ENCODE measurements at regions not wholly inside any gene's neighbourhood (a gene's known extent, or its start where the extent isn't known, plus 50 kb on each side); places are given as distances from the start of the nearest gene placed in this dataset.
"Not testable (repeated sequence)": the region's sequence is repeated elsewhere in the genome, so short reads cannot be mapped to it uniquely, and the experiment has no call there.

DNA sequence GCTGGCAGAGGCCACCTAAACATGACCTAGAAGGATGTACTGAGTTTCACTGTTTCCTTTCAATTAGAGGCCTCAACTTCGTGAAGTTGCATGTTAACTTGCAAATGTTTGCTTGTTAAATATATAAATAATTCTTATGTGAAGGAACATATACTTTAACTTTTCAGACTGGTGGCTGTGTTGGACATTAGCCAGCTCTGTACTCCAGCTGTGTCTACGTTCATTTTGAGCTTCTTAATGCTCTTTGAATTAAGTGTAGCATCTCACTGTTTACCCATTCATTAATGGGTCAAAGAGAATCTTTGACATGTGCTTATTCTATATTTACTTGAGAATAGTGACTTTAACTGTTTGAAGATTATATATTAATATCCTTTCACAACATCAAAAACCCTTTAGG, 823.2 kb upstream of the ID2 start:
- H3K9me3 ChIP-seq (ENCODE audit: control insufficient read depth in 2 of 2, low read length in 2 of 2) = no peaks in the 10 kb centered on the region
- ATAC-seq (ENCODE audit: low read depth in 2 of 2) (no peak), DNase-seq (no peak)
- no peak overlapping the region for H3K4me3 ChIP-seq (ENCODE audit: low read depth, low read length)
- Mint-ChIP-seq H3K4me1 (no peaks in the 10 kb centered on the region), H3K27ac (no peak overlapping the region), H3K36me3 (no peaks in the 10 kb centered on the region), H3K4me3 (no peak overlapping the region), H3K27me3 (no peaks in the 10 kb centered on the region), H3K9me3 (peaks cover 0 to 2% (median 0%) of the 10 kb centered on the region in 7 donors)
- H3K36me3 ChIP-seq (ENCODE audit: control insufficient read depth, insufficient read depth, low read length) = no peaks in the 10 kb centered on the region
- no peak overlapping the region for H3K27ac ChIP-seq (ENCODE audit: insufficient read depth, low read length, poor library complexity, severe bottlenecking)
- no peaks in the 10 kb centered on the region for H3K4me1 ChIP-seq (ENCODE audit: control insufficient read depth, insufficient read depth, low read length, poor library complexity, severe bottlenecking)
- H3K27me3 ChIP-seq (ENCODE audit: control insufficient read depth, insufficient read depth, low read length) = peaks cover 2% of the 10 kb centered on the region

DNA sequence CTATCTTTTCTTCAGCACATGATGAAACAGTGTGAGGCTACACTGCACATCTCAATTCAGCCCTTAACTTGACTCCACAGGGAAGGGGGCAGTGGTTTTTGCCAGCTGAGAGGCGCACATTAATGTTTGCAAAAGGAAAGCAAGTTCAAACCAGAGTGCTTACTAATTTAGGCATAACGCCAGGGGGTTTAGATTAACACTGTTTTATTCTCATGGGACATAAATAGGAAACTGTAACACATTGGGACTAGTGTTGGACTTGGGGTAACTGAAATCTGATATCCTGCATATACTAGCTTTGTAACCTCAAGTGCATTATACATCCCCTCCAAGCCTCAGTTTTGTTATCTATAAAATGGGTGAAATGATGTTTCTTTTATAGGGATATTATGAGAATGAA, 821.2 kb upstream of the ID2 start:
- H3K27me3 ChIP-seq (ENCODE audit: control insufficient read depth, insufficient read depth, low read length) = no peaks in the 10 kb centered on the region
- no peaks in the 10 kb centered on the region for H3K36me3 Mint-ChIP-seq
- ATAC-seq (ENCODE audit: low read depth in 2 of 2) (no peak), DNase-seq (no peak)
- peaks cover 5% of the 10 kb centered on the region for H3K27me3 Mint-ChIP-seq
- H3K36me3 ChIP-seq (ENCODE audit: control insufficient read depth, insufficient read depth, low read length) = no peaks in the 10 kb centered on the region
- H3K4me1 Mint-ChIP-seq = no peaks in the 10 kb centered on the region
- H3K4me3 Mint-ChIP-seq = no peak overlapping the region
- H3K4me1 ChIP-seq (ENCODE audit: control insufficient read depth, insufficient read depth, low read length, poor library complexity, severe bottlenecking) = no peaks in the 10 kb centered on the region
- no peaks in the 10 kb centered on the region for H3K9me3 ChIP-seq (ENCODE audit: control insufficient read depth in 2 of 2, low read length in 2 of 2)
- no peak overlapping the region for H3K27ac Mint-ChIP-seq
- H3K4me3 ChIP-seq (ENCODE audit: low read depth, low read length) = no peak overlapping the region
- H3K9me3 Mint-ChIP-seq = peaks cover 0 to under 1% (median 0%) of the 10 kb centered on the region in 7 donors
- H3K27ac ChIP-seq (ENCODE audit: insufficient read depth, low read length, poor library complexity, severe bottlenecking) = no peak overlapping the region

DNA sequence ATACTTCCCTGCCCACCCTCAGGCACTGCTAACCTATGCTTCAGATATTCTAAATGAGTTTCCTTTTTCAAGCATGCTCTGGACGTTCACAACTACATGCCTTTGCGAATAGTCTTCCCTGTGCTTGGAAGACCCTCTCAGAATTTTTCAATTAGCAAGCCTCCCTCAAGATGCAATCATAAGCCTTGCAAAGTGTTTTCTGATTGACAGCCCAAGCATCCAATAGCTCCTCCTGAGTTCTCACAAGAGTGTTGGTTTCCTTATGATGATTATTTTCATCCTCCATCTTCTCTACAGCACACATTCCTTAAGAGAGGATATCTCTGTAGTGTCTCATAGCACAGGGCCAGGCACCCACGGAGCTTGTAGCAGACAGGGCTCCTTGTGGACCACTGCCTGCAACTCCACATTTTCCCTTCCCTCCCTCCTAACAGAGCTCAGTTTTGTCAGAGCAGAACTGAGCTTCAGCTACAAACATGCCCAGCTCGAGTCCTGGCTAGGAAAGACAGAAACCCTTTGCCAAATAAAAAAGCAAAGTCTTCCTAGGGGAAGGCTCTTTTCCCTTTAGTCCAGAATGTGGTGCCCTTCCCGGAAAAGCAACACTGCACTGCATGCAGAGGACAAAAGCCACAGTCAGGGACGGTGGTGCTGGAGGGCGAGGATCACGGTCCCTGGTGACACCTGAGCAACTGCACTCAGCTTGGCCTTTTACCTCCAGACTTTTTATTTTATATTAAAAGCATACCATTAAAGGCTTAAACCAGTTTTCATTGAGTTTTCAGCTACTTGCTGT, 819.8 kb upstream of the ID2 start:
- ATAC-seq (ENCODE audit: low read depth in 2 of 2) = no peak
- DNase-seq = no peak
- H3K9me3 Mint-ChIP-seq = no peaks in the 10 kb centered on the region
- Histone ChIP-seq H3K4me3 (ENCODE audit: low read depth, low read length) (no peak overlapping the region), H3K27ac (ENCODE audit: insufficient read depth, low read length, poor library complexity, severe bottlenecking) (no peak overlapping the region), H3K9me3 (ENCODE audit: control insufficient read depth in 2 of 2, low read length in 2 of 2) (no peaks in the 10 kb centered on the region), H3K36me3 (ENCODE audit: control insufficient read depth, insufficient read depth, low read length) (no peaks in the 10 kb centered on the region), H3K27me3 (ENCODE audit: control insufficient read depth, insufficient read depth, low read length) (no peaks in the 10 kb centered on the region), H3K4me1 (ENCODE audit: control insufficient read depth, insufficient read depth, low read length, poor library complexity, severe bottlenecking) (no peaks in the 10 kb centered on the region)
- H3K4me1 Mint-ChIP-seq = no peaks in the 10 kb centered on the region
- peaks cover 5% of the 10 kb centered on the region for H3K27me3 Mint-ChIP-seq
- no peak overlapping the region for H3K4me3 Mint-ChIP-seq
- H3K36me3 Mint-ChIP-seq = no peaks in the 10 kb centered on the region
- no peak overlapping the region for H3K27ac Mint-ChIP-seq

GRCh38 chr2:7866104-7866503, 815.8 kb upstream of the ID2 start:
- Histone ChIP-seq H3K4me1 (ENCODE audit: control insufficient read depth, insufficient read depth, low read length, poor library complexity, severe bottlenecking) (no peaks in the 10 kb centered on the region), H3K27me3 (ENCODE audit: control insufficient read depth, insufficient read depth, low read length) (peaks cover 2% of the 10 kb centered on the region), H3K27ac (ENCODE audit: insufficient read depth, low read length, poor library complexity, severe bottlenecking) (no peak overlapping the region), H3K36me3 (ENCODE audit: control insufficient read depth, insufficient read depth, low read length) (no peaks in the 10 kb centered on the region), H3K4me3 (ENCODE audit: low read depth, low read length) (no peak overlapping the region), H3K9me3 (ENCODE audit: control insufficient read depth in 2 of 2, low read length in 2 of 2) (no peaks in the 10 kb centered on the region)
- Mint-ChIP-seq H3K4me1 (no peaks in the 10 kb centered on the region), H3K27me3 (peaks cover 5% of the 10 kb centered on the region), H3K27ac (no peak overlapping the region), H3K9me3 (no peaks in the 10 kb centered on the region), H3K4me3 (no peak overlapping the region), H3K36me3 (no peaks in the 10 kb centered on the region)
- no peak for DNase-seq
- no peak for ATAC-seq (ENCODE audit: low read depth in 2 of 2)

DNA sequence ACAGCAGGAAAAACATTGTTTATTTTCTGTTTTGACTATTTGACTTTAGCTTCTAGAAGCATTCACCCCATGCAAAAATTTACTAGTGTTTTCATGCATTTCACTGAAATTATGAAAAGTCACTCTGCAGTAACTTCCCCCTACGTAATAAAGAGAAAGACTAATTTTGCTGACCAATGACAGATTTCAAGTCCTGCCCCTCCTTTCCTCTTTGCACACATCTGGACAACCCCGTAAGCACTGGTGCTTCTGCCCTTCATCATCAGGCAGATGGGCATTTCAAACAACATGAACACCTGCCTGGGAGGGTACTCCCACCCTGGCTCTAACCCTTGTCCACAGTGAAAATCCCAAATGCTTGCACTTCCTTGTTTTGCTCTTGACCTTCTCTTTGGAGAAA, 815.0 kb upstream of the ID2 start:
- H3K27me3 Mint-ChIP-seq = peaks cover 5% of the 10 kb centered on the region
- H3K4me3 Mint-ChIP-seq = no peak overlapping the region
- H3K4me1 Mint-ChIP-seq = no peaks in the 10 kb centered on the region
- H3K4me1 ChIP-seq (ENCODE audit: control insufficient read depth, insufficient read depth, low read length, poor library complexity, severe bottlenecking) = no peaks in the 10 kb centered on the region
- no peak for ATAC-seq (ENCODE audit: low read depth in 2 of 2)
- H3K36me3 Mint-ChIP-seq = no peaks in the 10 kb centered on the region
- no peak for DNase-seq
- no peaks in the 10 kb centered on the region for H3K9me3 ChIP-seq (ENCODE audit: control insufficient read depth in 2 of 2, low read length in 2 of 2)
- no peak overlapping the region for H3K4me3 ChIP-seq (ENCODE audit: low read depth, low read length)
- no peaks in the 10 kb centered on the region for H3K9me3 Mint-ChIP-seq
- peaks cover 3% of the 10 kb centered on the region for H3K27me3 ChIP-seq (ENCODE audit: control insufficient read depth, insufficient read depth, low read length)
- H3K36me3 ChIP-seq (ENCODE audit: control insufficient read depth, insufficient read depth, low read length) = no peaks in the 10 kb centered on the region
- H3K27ac Mint-ChIP-seq = no peak overlapping the region
- H3K27ac ChIP-seq (ENCODE audit: insufficient read depth, low read length, poor library complexity, severe bottlenecking) = no peak overlapping the region

- DNase-seq = no peak
- ATAC-seq (ENCODE audit: low read depth in 2 of 2) = no peak
- Mint-ChIP-seq H3K9me3 (no peaks in the 10 kb centered on the region), H3K27ac (no peak overlapping the region), H3K4me3 (no peak overlapping the region), H3K36me3 (no peaks in the 10 kb centered on the region), H3K4me1 (no peaks in the 10 kb centered on the region), H3K27me3 (peaks cover 5% of the 10 kb centered on the region)
- Histone ChIP-seq H3K4me1 (ENCODE audit: control insufficient read depth, insufficient read depth, low read length, poor library complexity, severe bottlenecking) (no peaks in the 10 kb centered on the region), H3K36me3 (ENCODE audit: control insufficient read depth, insufficient read depth, low read length) (no peaks in the 10 kb centered on the region), H3K27me3 (ENCODE audit: control insufficient read depth, insufficient read depth, low read length) (peaks cover 3% of the 10 kb centered on the region), H3K4me3 (ENCODE audit: low read depth, low read length) (no peak overlapping the region), H3K9me3 (ENCODE audit: control insufficient read depth in 2 of 2, low read length in 2 of 2) (no peaks in the 10 kb centered on the region), H3K27ac (ENCODE audit: insufficient read depth, low read length, poor library complexity, severe bottlenecking) (no peak overlapping the region)
Observed at GRCh38 chr2:7867867-7868266, 814.0 kb upstream of the ID2 start.

DNA sequence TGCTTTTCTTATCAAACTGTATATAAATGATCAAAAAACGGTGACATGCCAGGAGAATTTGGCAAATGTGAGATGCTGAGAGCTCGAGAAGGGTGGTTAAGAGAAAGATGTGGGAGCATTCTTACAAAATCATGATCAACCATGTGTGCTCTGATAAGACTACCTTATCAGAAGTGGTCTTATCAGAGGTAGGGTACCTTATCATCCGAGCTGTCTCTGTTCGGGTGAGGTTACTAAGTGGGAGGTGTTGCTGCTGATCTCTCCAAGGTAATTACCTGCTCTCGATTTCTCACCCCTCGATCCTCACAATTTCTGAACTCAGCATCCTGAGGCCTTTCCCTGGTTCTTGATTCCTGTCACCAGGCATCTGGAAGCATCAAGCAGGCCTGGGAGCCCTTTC, 813.0 kb upstream of the ID2 start:
- Mint-ChIP-seq H3K4me3 (no peak overlapping the region), H3K9me3 (no peaks in the 10 kb centered on the region), H3K4me1 (no peaks in the 10 kb centered on the region), H3K27me3 (peaks cover 5% of the 10 kb centered on the region), H3K27ac (no peak overlapping the region), H3K36me3 (no peaks in the 10 kb centered on the region)
- Histone ChIP-seq H3K4me1 (ENCODE audit: control insufficient read depth, insufficient read depth, low read length, poor library complexity, severe bottlenecking) (no peaks in the 10 kb centered on the region), H3K27ac (ENCODE audit: insufficient read depth, low read length, poor library complexity, severe bottlenecking) (no peak overlapping the region), H3K27me3 (ENCODE audit: control insufficient read depth, insufficient read depth, low read length) (peaks cover 3% of the 10 kb centered on the region), H3K4me3 (ENCODE audit: low read depth, low read length) (no peak overlapping the region), H3K36me3 (ENCODE audit: control insufficient read depth, insufficient read depth, low read length) (no peaks in the 10 kb centered on the region), H3K9me3 (ENCODE audit: control insufficient read depth in 2 of 2, low read length in 2 of 2) (no peaks in the 10 kb centered on the region)
- ATAC-seq (ENCODE audit: low read depth in 2 of 2) = no peak
- no peak for DNase-seq

- not testable (repeated sequence) for DNase-seq; H3K27ac Mint-ChIP-seq; H3K9me3 Mint-ChIP-seq; H3K36me3 ChIP-seq (ENCODE audit: control insufficient read depth, insufficient read depth, low read length); H3K27me3 ChIP-seq (ENCODE audit: control insufficient read depth, insufficient read depth, low read length); H3K4me1 Mint-ChIP-seq; ATAC-seq (ENCODE audit: low read depth in 2 of 2); H3K4me3 Mint-ChIP-seq; H3K27me3 Mint-ChIP-seq; H3K27ac ChIP-seq (ENCODE audit: insufficient read depth, low read length, poor library complexity, severe bottlenecking); H3K36me3 Mint-ChIP-seq; H3K9me3 ChIP-seq (ENCODE audit: control insufficient read depth in 2 of 2, low read length in 2 of 2); H3K4me3 ChIP-seq (ENCODE audit: low read depth, low read length); H3K4me1 ChIP-seq (ENCODE audit: control insufficient read depth, insufficient read depth, low read length, poor library complexity, severe bottlenecking)
Observed at GRCh38 chr2:7876445-7876844, 805.4 kb upstream of the ID2 start.
